ENCODE measurements at regions not wholly inside any gene's neighbourhood (a gene's known extent, or its start where the extent isn't known, plus 50 kb on each side); places are given as distances from the start of the nearest gene placed in this dataset.

DNA sequence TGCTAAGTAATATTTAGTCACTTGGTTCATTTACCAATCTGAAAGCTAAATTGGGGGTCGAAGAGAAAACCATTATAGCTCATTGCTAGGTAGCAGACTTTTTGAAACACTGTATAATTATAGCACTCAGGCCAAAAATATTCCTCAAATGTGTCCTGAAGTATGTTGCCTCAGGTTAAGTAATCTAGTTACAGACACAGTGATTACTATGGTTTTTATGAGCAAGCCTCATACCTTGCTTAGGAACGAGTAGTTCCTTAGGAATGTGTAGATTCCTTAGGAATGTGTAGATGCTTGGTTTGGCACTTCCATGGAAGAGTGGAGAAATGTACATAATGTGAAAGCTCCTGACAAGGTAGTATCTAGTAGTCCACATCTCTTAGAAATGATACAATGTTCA lies 387.5 kb downstream of the LMO7 start:
- TF ChIP-seq EP300 (IDR thresholded peaks at IDR 0.05; ENCODE audit: borderline replicate concordance in 1 of 2, low read depth in 2 of 2, low read length in 2 of 2) (no peak), BCL11A (IDR thresholded peaks at IDR 0.05; ENCODE audit: low read depth in 2 of 2, low read length in 2 of 2) (no peak)

Measured in H1 (cell line).